ENCODE measurements at regions not wholly inside any gene's neighbourhood (a gene's known extent, or its start where the extent isn't known, plus 50 kb on each side); places are given as distances from the start of the nearest gene placed in this dataset.

GRCh38 chr10:111956841-111957240 is 226.7 kb downstream of the GPAM start:
- Mint-ChIP-seq H3K36me3 (ENCODE audit: insufficient read depth, unreplicated experiment) (peaks cover 4% of the 10 kb centered on the region), H3K4me3 (ENCODE audit: low read depth, unreplicated experiment) (no peak overlapping the region), H3K27ac (ENCODE audit: unreplicated experiment) (peak overlapping the region; percentile 37), H3K9me3 (ENCODE audit: low read depth, unreplicated experiment) (no peaks in the 10 kb centered on the region), H3K27me3 (ENCODE audit: unreplicated experiment) (peaks cover 2% of the 10 kb centered on the region), H3K4me1 (ENCODE audit: low read depth, unreplicated experiment) (peaks cover 9% of the 10 kb centered on the region)
- intact Hi-C loops (cut with micrococcal nuclease; ENCODE audit: unreplicated experiment) = no loop called here
- CTCF ChIA-PET = no interaction called here
- BruUV-seq (replicated peaks) = no TSS peak
- DNase-seq = peak; percentile 21
- no peak for TF ChIP-seq CTCF (IDR thresholded peaks at IDR 0.05; ENCODE audit: unreplicated experiment)

- DNase-seq = no peak
- Mint-ChIP-seq H3K4me1 (ENCODE audit: low read depth, unreplicated experiment) (no peaks in the 10 kb centered on the region), H3K36me3 (ENCODE audit: insufficient read depth, unreplicated experiment) (no peaks in the 10 kb centered on the region), H3K4me3 (ENCODE audit: low read depth, unreplicated experiment) (no peak overlapping the region), H3K27me3 (ENCODE audit: unreplicated experiment) (peaks cover 43% of the 10 kb centered on the region), H3K9me3 (ENCODE audit: low read depth, unreplicated experiment) (peaks cover 2% of the 10 kb centered on the region), H3K27ac (ENCODE audit: unreplicated experiment) (no peak overlapping the region)
- intact Hi-C loops (cut with micrococcal nuclease; ENCODE audit: unreplicated experiment) = no loop called here
- CTCF ChIA-PET = no interaction called here
- TF ChIP-seq CTCF (IDR thresholded peaks at IDR 0.05; ENCODE audit: unreplicated experiment) = no peak
- no TSS peak for BruUV-seq (replicated peaks)
These were observed 220.6 kb downstream of the GPAM start for GRCh38 chr10:111962951-111963350.

GRCh38 chr10:111967116-111967515 is 216.4 kb downstream of the GPAM start:
- Mint-ChIP-seq H3K9me3 (ENCODE audit: low read depth, unreplicated experiment) (peaks cover 2% of the 10 kb centered on the region), H3K27me3 (ENCODE audit: unreplicated experiment) (peaks cover 57% of the 10 kb centered on the region), H3K27ac (ENCODE audit: unreplicated experiment) (no peak overlapping the region), H3K4me1 (ENCODE audit: low read depth, unreplicated experiment) (no peaks in the 10 kb centered on the region), H3K36me3 (ENCODE audit: insufficient read depth, unreplicated experiment) (no peaks in the 10 kb centered on the region), H3K4me3 (ENCODE audit: low read depth, unreplicated experiment) (no peak overlapping the region)
- intact Hi-C loops (cut with micrococcal nuclease; ENCODE audit: unreplicated experiment) = no loop called here
- DNase-seq = no peak
- TF ChIP-seq CTCF (IDR thresholded peaks at IDR 0.05; ENCODE audit: unreplicated experiment) = no peak
- BruUV-seq (replicated peaks) = no TSS peak
- CTCF ChIA-PET = no interaction called here

GRCh38 chr10:111967547-111967946 is 216.0 kb downstream of the GPAM start:
- Mint-ChIP-seq H3K27ac (ENCODE audit: unreplicated experiment) (no peak overlapping the region), H3K27me3 (ENCODE audit: unreplicated experiment) (peaks cover 53% of the 10 kb centered on the region), H3K4me1 (ENCODE audit: low read depth, unreplicated experiment) (no peaks in the 10 kb centered on the region), H3K9me3 (ENCODE audit: low read depth, unreplicated experiment) (peaks cover 2% of the 10 kb centered on the region), H3K36me3 (ENCODE audit: insufficient read depth, unreplicated experiment) (no peaks in the 10 kb centered on the region), H3K4me3 (ENCODE audit: low read depth, unreplicated experiment) (no peak overlapping the region)
- no peak for TF ChIP-seq CTCF (IDR thresholded peaks at IDR 0.05; ENCODE audit: unreplicated experiment)
- no peak for DNase-seq
- intact Hi-C loops (cut with micrococcal nuclease; ENCODE audit: unreplicated experiment) = no loop called here
- no TSS peak for BruUV-seq (replicated peaks)
- CTCF ChIA-PET = no interaction called here

- BruUV-seq (replicated peaks) = no TSS peak
- TF ChIP-seq CTCF (IDR thresholded peaks at IDR 0.05; ENCODE audit: unreplicated experiment) = no peak
- no peak overlapping the region for H3K27ac Mint-ChIP-seq (ENCODE audit: unreplicated experiment)
- CTCF ChIA-PET = no interaction called here
- intact Hi-C loops (cut with micrococcal nuclease; ENCODE audit: unreplicated experiment) = no loop called here
- H3K4me1 Mint-ChIP-seq (ENCODE audit: low read depth, unreplicated experiment) = no peaks in the 10 kb centered on the region
- H3K27me3 Mint-ChIP-seq (ENCODE audit: unreplicated experiment) = peaks cover 45% of the 10 kb centered on the region
- H3K36me3 Mint-ChIP-seq (ENCODE audit: insufficient read depth, unreplicated experiment) = no peaks in the 10 kb centered on the region
- H3K4me3 Mint-ChIP-seq (ENCODE audit: low read depth, unreplicated experiment) = no peak overlapping the region
- no peaks in the 10 kb centered on the region for H3K9me3 Mint-ChIP-seq (ENCODE audit: low read depth, unreplicated experiment)
- no peak for DNase-seq
These were observed 214.9 kb downstream of the GPAM start for GRCh38 chr10:111968647-111969046.
